ENCODE measurements at regions not wholly inside any gene's neighbourhood (a gene's known extent, or its start where the extent isn't known, plus 50 kb on each side); places are given as distances from the start of the nearest gene placed in this dataset.
A peak's percentile ranks its signal among the peaks of the same experiment; 100 is the strongest.

GRCh38 chr5:160175438-160176218 lies 53.7 kb upstream of the FABP6 start:
- no peak for DNase-seq
- no peak for TF ChIP-seq CTCF (IDR thresholded peaks at IDR 0.05; ENCODE audit: low read depth, low read length)
- Histone ChIP-seq H3K36me3 (no peaks in the 10 kb centered on the region), H3K4me3 (ENCODE audit: low read depth, low read length) (no peak overlapping the region), H3K27me3 (ENCODE audit: insufficient read depth, low read depth, severe bottlenecking) (no peaks in the 10 kb centered on the region), H3K27ac (no peak overlapping the region), H3K9me3 (ENCODE audit: severe bottlenecking) (no peaks in the 10 kb centered on the region)

GRCh38 chr5:160174780-160175437 lies 54.4 kb upstream of the FABP6 start:
- DNase-seq: no peak
- H3K9me3 ChIP-seq (ENCODE audit: severe bottlenecking): no peaks in the 10 kb centered on the region
- no peaks in the 10 kb centered on the region for H3K27me3 ChIP-seq (ENCODE audit: insufficient read depth, low read depth, severe bottlenecking)
- TF ChIP-seq CTCF (IDR thresholded peaks at IDR 0.05; ENCODE audit: low read depth, low read length): no peak
- H3K27ac ChIP-seq: no peak overlapping the region
- no peak overlapping the region for H3K4me3 ChIP-seq (ENCODE audit: low read depth, low read length)
- no peaks in the 10 kb centered on the region for H3K36me3 ChIP-seq

- Histone ChIP-seq H3K27me3 (ENCODE audit: insufficient read depth, low read depth, severe bottlenecking) (no peaks in the 10 kb centered on the region), H3K36me3 (no peaks in the 10 kb centered on the region), H3K4me3 (ENCODE audit: low read depth, low read length) (no peak overlapping the region), H3K9me3 (ENCODE audit: severe bottlenecking) (no peaks in the 10 kb centered on the region), H3K27ac (no peak overlapping the region)
- DNase-seq: no peak
- no peak for TF ChIP-seq CTCF (IDR thresholded peaks at IDR 0.05; ENCODE audit: low read depth, low read length)
Observed at GRCh38 chr5:160174290-160174689, 55.0 kb upstream of the FABP6 start.

DNA sequence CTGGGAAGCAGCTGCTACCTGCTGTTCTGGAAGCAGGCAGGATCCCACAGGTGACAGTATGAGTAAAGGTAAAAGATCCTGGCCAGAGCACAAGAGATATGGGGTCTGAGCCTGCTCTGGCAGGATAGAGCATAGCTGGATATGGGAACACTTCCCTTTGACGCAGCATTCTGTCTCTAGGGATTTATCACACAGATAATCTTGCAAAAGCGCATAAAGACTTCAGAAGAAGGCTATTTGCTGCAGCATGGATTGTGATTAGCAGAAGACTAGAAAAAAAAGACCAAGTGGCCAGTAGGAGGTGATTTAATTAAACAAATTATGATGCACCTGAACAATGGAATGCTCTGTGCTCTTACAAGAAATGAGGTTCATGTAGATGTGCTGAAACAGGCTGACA lies 52.4 kb upstream of the PWWP2A start:
- H3K27ac ChIP-seq: no peak overlapping the region; the same call in 1 of the 2 replicates
- H3K36me3 ChIP-seq: no peaks in the 10 kb centered on the region
- H3K9me3 ChIP-seq (ENCODE audit: severe bottlenecking): no peaks in the 10 kb centered on the region
- no peak overlapping the region for H3K4me3 ChIP-seq (ENCODE audit: low read depth, low read length)
- DNase-seq: peak; percentile 31
- TF ChIP-seq CTCF (IDR thresholded peaks at IDR 0.05; ENCODE audit: low read depth, low read length): no peak
- H3K27me3 ChIP-seq (ENCODE audit: insufficient read depth, low read depth, severe bottlenecking): no peaks in the 10 kb centered on the region

- no peak for DNase-seq
- Histone ChIP-seq H3K36me3 (no peaks in the 10 kb centered on the region), H3K27me3 (ENCODE audit: insufficient read depth, low read depth, severe bottlenecking) (no peaks in the 10 kb centered on the region), H3K4me3 (ENCODE audit: low read depth, low read length) (no peak overlapping the region), H3K27ac (no peak overlapping the region), H3K9me3 (ENCODE audit: severe bottlenecking) (no peaks in the 10 kb centered on the region)
- no peak for TF ChIP-seq CTCF (IDR thresholded peaks at IDR 0.05; ENCODE audit: low read depth, low read length)
Observed at GRCh38 chr5:160169326-160169725, 50.1 kb upstream of the PWWP2A start.
